IMR-90 (cell line): ENCODE measurements at regions not wholly inside any gene's neighbourhood (a gene's known extent, or its start where the extent isn't known, plus 50 kb on each side); places are given as distances from the start of the nearest gene placed in this dataset.

Source experiments
- ATAC-seq: fragments of 200-7000 bp; cut with Tn5 transposase; 2 replicates; pipeline ENCODE4 v1.9.1; 2020; ENCODE audit warnings: low read depth, mild to moderate bottlenecking, moderate library complexity
- BruUV-seq: library from RNA; stranded (reverse); fragments of 400-500 nt; replicated peaks from 2 replicates; lab custom pipeline; 2021; lab: Mats Ljungman, UMichigan
- CTCF ChIA-PET: fragments of 300-600 bp; formaldehyde crosslinking; extraction: SDS; loops from one replicate; lab custom pipeline; 2021; ENCODE audit warnings: antibody characterized with exemption; lab: Yijun Ruan, JAX
- POLR2A ChIA-PET: fragments of 300-600 bp; sonication (Branson Sonifier 250); formaldehyde crosslinking; loops from one replicate; lab custom pipeline; 2022; ENCODE audit warnings: antibody characterized with exemption; ENCODE audit not compliant: unreplicated experiment; lab: Charles Lee
- DNase-seq: peaks from one replicate; pipeline ENCODE4 v3.0.0; 2013
- H2AFZ ChIP-seq: replicated peaks from 2 replicates; pipeline ENCODE3; 2013; ENCODE audit warnings: low read length, mild to moderate bottlenecking; ENCODE audit not compliant: poor library complexity
- H2AK5ac ChIP-seq: 2 replicates; pipeline ENCODE4 v1.6.1; 2013; ENCODE audit warnings: low read depth, low read length, inconsistent platforms
- H2AK9ac ChIP-seq: replicated peaks from 2 replicates; pipeline ENCODE3; 2013; ENCODE audit warnings: mild to moderate bottlenecking, low read depth, low read length, moderate library complexity; ENCODE audit not compliant: poor library complexity
- H2BK120ac ChIP-seq: 2 replicates; pipeline ENCODE4 v1.6.1; 2013; ENCODE audit warnings: low read depth, low read length, inconsistent platforms
- H2BK15ac ChIP-seq: 3 replicates; pipeline ENCODE4 v1.6.1; 2013; ENCODE audit warnings: low read depth, low read length, inconsistent platforms
- H2BK20ac ChIP-seq: 2 replicates; pipeline ENCODE4 v1.6.1; 2013; ENCODE audit warnings: low read depth, mild to moderate bottlenecking, inconsistent platforms, low read length, moderate library complexity
- H2BK5ac ChIP-seq: 2 replicates; pipeline ENCODE4 v1.6.1; 2013; ENCODE audit warnings: mild to moderate bottlenecking, low read depth, low read length, inconsistent platforms; ENCODE audit not compliant: poor library complexity, severe bottlenecking
- H3K14ac ChIP-seq: replicated peaks from 2 replicates; pipeline ENCODE4 v1.6.1; 2013; ENCODE audit warnings: low read depth, low read length, inconsistent platforms
- H3K18ac ChIP-seq: 2 replicates; pipeline ENCODE4 v1.6.1; 2013; ENCODE audit warnings: low read depth, low read length, control low read depth
- H3K23ac ChIP-seq: 2 replicates; pipeline ENCODE4 v1.6.1; 2013; ENCODE audit warnings: low read depth, low read length, inconsistent platforms
- H3K27ac ChIP-seq: 2 replicates; pipeline ENCODE4 v1.5.1; 2013; ENCODE audit warnings: mild to moderate bottlenecking, control low read depth, low read length; ENCODE audit not compliant: insufficient read depth
- H3K27me3 ChIP-seq: 2 replicates; pipeline ENCODE4 v1.6.1; 2013; ENCODE audit warnings: low read length; ENCODE audit not compliant: control insufficient read depth, insufficient read depth
- H3K36me3 ChIP-seq: 2 replicates; pipeline ENCODE4 v1.6.1; 2013; ENCODE audit warnings: low read length, mixed read lengths; ENCODE audit not compliant: control insufficient read depth, insufficient read depth
- H3K4ac ChIP-seq: 2 replicates; pipeline ENCODE4 v1.6.1; 2013; ENCODE audit warnings: low read depth, low read length, inconsistent platforms
- H3K4me1 ChIP-seq: 2 replicates; pipeline ENCODE4 v1.6.1; 2013; ENCODE audit warnings: low read length, mixed read lengths; ENCODE audit not compliant: control insufficient read depth, insufficient read depth
- H3K4me2 ChIP-seq: 2 replicates; pipeline ENCODE4 v1.6.1; 2013; ENCODE audit warnings: low read depth, mild to moderate bottlenecking, control low read depth, low read length, moderate library complexity
- H3K4me3 ChIP-seq: 2 replicates; pipeline ENCODE4 v1.5.1; 2013; ENCODE audit warnings: low read depth, mild to moderate bottlenecking, control low read depth, low read length, moderate library complexity; ENCODE audit not compliant: insufficient read depth
- H3K56ac ChIP-seq: 2 replicates; pipeline ENCODE4 v1.6.1; 2013; ENCODE audit warnings: low read length, inconsistent platforms; ENCODE audit not compliant: insufficient read depth; ENCODE audit errors: extremely low read depth
- H3K79me1 ChIP-seq, 2 experiments: 2 replicates each; pipeline ENCODE4 v1.6.1; 2013; ENCODE audit warnings: low read length in 2 of 2, inconsistent platforms in 1 of 2, low read depth in 1 of 2
- H3K9ac ChIP-seq: 2 replicates; pipeline ENCODE4 v1.6.1; 2013; ENCODE audit warnings: low read depth, low read length, control low read depth
- H3K9me1 ChIP-seq: 2 replicates; pipeline ENCODE4 v1.6.1; 2013; ENCODE audit warnings: low read length, inconsistent platforms; ENCODE audit not compliant: insufficient read depth
- H3K9me3 ChIP-seq: 2 replicates; pipeline ENCODE4 v1.6.1; 2013; ENCODE audit warnings: low read length; ENCODE audit not compliant: control insufficient read depth, insufficient read depth
- H4K20me1 ChIP-seq: 2 replicates; pipeline ENCODE4 v1.6.1; 2013; ENCODE audit warnings: low read length, inconsistent platforms; ENCODE audit not compliant: insufficient read depth
- H4K5ac ChIP-seq: 2 replicates; pipeline ENCODE4 v1.6.1; 2013; ENCODE audit warnings: mild to moderate bottlenecking, low read depth, low read length, control low read depth
- H4K8ac ChIP-seq, 2 experiments: 2 replicates each; pipeline ENCODE4 v1.6.1; 2013; ENCODE audit warnings: low read depth in 2 of 2, low read length in 2 of 2, control low read depth in 1 of 2, inconsistent platforms in 1 of 2
- H4K91ac ChIP-seq: 2 replicates; pipeline ENCODE4 v1.6.1; 2013; ENCODE audit warnings: low read depth, low read length, inconsistent platforms; ENCODE audit not compliant: insufficient read depth
- BHLHE40 ChIP-seq: fragments of 150-350 bp; IDR thresholded peaks from 2 replicates; pipeline ENCODE4 v1.6.1; 2016; ENCODE audit warnings: mild to moderate bottlenecking, low read depth, low read length
- CEBPB ChIP-seq: IDR thresholded peaks from 2 replicates; pipeline ENCODE4 v1.6.1; 2012; ENCODE audit warnings: low read depth, low read length, improper control_type of control experiment
- CHD1 ChIP-seq: IDR thresholded peaks from 2 replicates; pipeline ENCODE4 v1.6.1; 2012; ENCODE audit warnings: low read depth, low read length, improper control_type of control experiment
- CTCF ChIP-seq: conservative IDR thresholded peaks from 2 replicates; pipeline ENCODE4 v1.5.1; 2012; ENCODE audit warnings: mild to moderate bottlenecking, low read depth, low read length, improper control_type of control experiment
- ELK1 ChIP-seq: fragments of 150-350 bp; IDR thresholded peaks from 2 replicates; pipeline ENCODE4 v1.6.1; 2016; ENCODE audit warnings: low read depth, mild to moderate bottlenecking, low read length, moderate library complexity, borderline replicate concordance
- FOS ChIP-seq: fragments of 150-350 bp; IDR thresholded peaks from 2 replicates; pipeline ENCODE4 v1.6.1; 2016; ENCODE audit warnings: low read depth, low read length
- MAFK ChIP-seq: IDR thresholded peaks from 2 replicates; pipeline ENCODE4 v1.6.1; 2012; ENCODE audit warnings: low read depth, low read length, improper control_type of control experiment
- MAZ ChIP-seq: IDR thresholded peaks from 2 replicates; pipeline ENCODE4 v1.6.1; 2012; ENCODE audit warnings: low read depth, mild to moderate bottlenecking, low read length, improper control_type of control experiment, moderate library complexity, borderline replicate concordance
- NFE2L2 ChIP-seq: fragments of 150-350 bp; IDR thresholded peaks from 2 replicates; pipeline ENCODE4 v1.6.1; 2016; ENCODE audit warnings: low read depth, mild to moderate bottlenecking, low read length
- POLR2A ChIP-seq: IDR thresholded peaks from 2 replicates; pipeline ENCODE4 v1.6.1; 2012; ENCODE audit warnings: mild to moderate bottlenecking, low read depth, low read length
- RAD21 ChIP-seq: IDR thresholded peaks from 2 replicates; pipeline ENCODE4 v1.6.1; 2012; ENCODE audit warnings: low read length, improper control_type of control experiment
- RCOR1 ChIP-seq: IDR thresholded peaks from 2 replicates; pipeline ENCODE4 v1.6.1; 2012; ENCODE audit warnings: mild to moderate bottlenecking, low read length, improper control_type of control experiment; ENCODE audit not compliant: insufficient replicate concordance
- RFX5 ChIP-seq: IDR thresholded peaks from 2 replicates; pipeline ENCODE4 v1.8.0; 2012; ENCODE audit warnings: low read depth, mild to moderate bottlenecking, low read length, moderate library complexity
- SMC3 ChIP-seq: fragments of 150-350 bp; IDR thresholded peaks from 2 replicates; pipeline ENCODE4 v1.6.1; 2016; ENCODE audit warnings: low read depth, mild to moderate bottlenecking, antibody characterized with exemption, low read length, moderate library complexity
- USF2 ChIP-seq: fragments of 150-350 bp; IDR thresholded peaks from 2 replicates; pipeline ENCODE4 v1.6.1; 2017; ENCODE audit warnings: mild to moderate bottlenecking, antibody characterized with exemption, low read length, low read depth
- dilution Hi-C: fragments of 300-500 bp; cut with HindIII; formaldehyde crosslinking; loops from one replicate; pipeline ENCODE4 v1.14.3; 2018; ENCODE audit warnings: low sequenced_read_pairs; ENCODE audit not compliant: unreplicated experiment
- in situ Hi-C: fragments of 300-500 bp; cut with MboI; formaldehyde crosslinking; loops from 3 replicates; pipeline ENCODE4 v1.14.3; 2019; ENCODE audit warnings: low sequenced_read_pairs, inconsistent platforms, mixed read lengths
- intact Hi-C: fragments of 100-400 bp; cut with micrococcal nuclease; formaldehyde crosslinking; loops from 2 replicates; pipeline ENCODE4 v1.10.0; 2022

GRCh38 chr11:8760896-8761295, 78.3 kb downstream of the RPL27A start:
- H3K56ac ChIP-seq, result no peak overlapping the region
- peaks cover 60% of the 10 kb centered on the region; the same call in 1 of the 2 replicates for H4K20me1 ChIP-seq
- H3K9ac ChIP-seq, result no peak overlapping the region
- H3K18ac ChIP-seq, result peak overlapping the region; percentile 84
- H4K8ac ChIP-seq, result peak overlapping the region in 1 of 2 experiments; percentile 8; a peak in 1 of 4 replicates
- H4K5ac ChIP-seq, result peak overlapping the region; percentile 73
- no peak overlapping the region for H2AFZ ChIP-seq
- H3K27ac ChIP-seq, result peak overlapping the region; percentile 84; the same call in 1 of the 2 replicates
- ATAC-seq (no peak), DNase-seq (peak; percentile 59)
- H2AK5ac ChIP-seq, result no peak overlapping the region
- peaks cover 36% of the 10 kb centered on the region for H3K9me1 ChIP-seq
- no peak overlapping the region for H2BK5ac ChIP-seq
- H2BK20ac ChIP-seq, result no peak overlapping the region; the same call in 1 of the 2 replicates
- ChIA-PET POLR2A (no interaction called here), CTCF (interaction anchor here (0.6 kb wide), 1 partner anchor 23 kb away, joined by 4 read pairs; no protein-coding TSS in a partner anchor)
- no peak overlapping the region for H4K91ac ChIP-seq
- no peak overlapping the region; the same call in 1 of the 2 replicates for H3K23ac ChIP-seq
- H3K36me3 ChIP-seq, result peaks cover 4% of the 10 kb centered on the region; the same call in 1 of the 2 replicates
- peak overlapping the region; percentile 51; the same call in 1 of the 2 replicates for H3K4me2 ChIP-seq
- TF ChIP-seq CTCF, result no peak
- TF ChIP-seq RCOR1, result no peak
- TF ChIP-seq RFX5, result no peak
- no peak for TF ChIP-seq USF2
- no peak for TF ChIP-seq CEBPB
- no peak for TF ChIP-seq MAZ
- no peak for TF ChIP-seq RAD21
- no peak for TF ChIP-seq FOS
- no peak for TF ChIP-seq MAFK
- TF ChIP-seq ELK1, result no peak
- TF ChIP-seq SMC3, result no peak
- no peak for TF ChIP-seq BHLHE40
- no peak for TF ChIP-seq CHD1
- TF ChIP-seq NFE2L2, result no peak
- TF ChIP-seq POLR2A, result no peak
- in situ Hi-C loops (no loop called here), dilution Hi-C loops (no loop called here), intact Hi-C loops (no loop called here)
- H3K14ac ChIP-seq, result peak overlapping the region; percentile 0; the same call in 1 of the 2 replicates
- no peak overlapping the region for H3K4me3 ChIP-seq
- 0 out of 2 replicates have a peak overlapping the region, but pooled peaks have one; percentile 16 for H3K4ac ChIP-seq
- peak overlapping the region; percentile 12; the same call in 1 of the 2 replicates for H2BK120ac ChIP-seq
- peaks cover 46% of the 10 kb centered on the region for H3K4me1 ChIP-seq
- no TSS peak for BruUV-seq
- H2AK9ac ChIP-seq, result no peak overlapping the region
- H3K79me1 ChIP-seq, result peaks cover 46 to 74% of the 10 kb centered on the region in 2 experiments
- H3K9me3 ChIP-seq, result no peaks in the 10 kb centered on the region
- H3K27me3 ChIP-seq, result no peaks in the 10 kb centered on the region
- no peak overlapping the region; the same call in 2 of the 3 replicates for H2BK15ac ChIP-seq
